Upper lobe of left lung (tissue), 4 donors: ENCODE measurements at regions not wholly inside any gene's neighbourhood (a gene's known extent, or its start where the extent isn't known, plus 50 kb on each side); places are given as distances from the start of the nearest gene placed in this dataset.
"Not testable (repeated sequence)": the region's sequence is repeated elsewhere in the genome, so short reads cannot be mapped to it uniquely, and the experiment has no call there.

Experiments
- CTCF ChIP-seq, 6 experiments: fragments of 450-650 bp in 4 of 6; fragments of 200-600 bp in 2 of 6; sonication (generic) in 2 of 6; IDR thresholded peaks; one replicate each; pipeline ENCODE4 v1.5.1; 2016 to 2019; ENCODE audit warnings: antibody characterized with exemption in 6 of 6
- EP300 ChIP-seq, 4 donors: sonication (generic); formaldehyde crosslinking; IDR thresholded peaks; one replicate each; pipeline ENCODE4 v1.5.1; 2017; ENCODE audit warnings: antibody characterized with exemption in 4 of 4, control low read depth in 2 of 4
- POLR2A ChIP-seq, 4 donors: fragments of 450-650 bp; IDR thresholded peaks; one replicate each; pipeline ENCODE4 v1.5.1; 2016 to 2017; ENCODE audit warnings: antibody characterized with exemption in 4 of 4, mild to moderate bottlenecking in 2 of 4
- POLR2AphosphoS5 ChIP-seq, 2 donors: sonication (generic); formaldehyde crosslinking; IDR thresholded peaks; one replicate each; pipeline ENCODE4 v1.5.1; 2017; ENCODE audit warnings: antibody characterized with exemption in 2 of 2

GRCh38 chr20:50448625-50449403 lies 61.4 kb upstream of the PTPN1 start:
- not testable (repeated sequence) for TF ChIP-seq POLR2A, CTCF, POLR2AphosphoS5, EP300 (IDR thresholded peaks at IDR 0.05)
